OCI-LY7 (cell line): ENCODE measurements at regions not wholly inside any gene's neighbourhood (a gene's known extent, or its start where the extent isn't known, plus 50 kb on each side); places are given as distances from the start of the nearest gene placed in this dataset.

Source experiments
- BruUV-seq: library from RNA; stranded (reverse); fragments of 400-500 nt; replicated peaks from 2 replicates; lab custom pipeline; 2021; lab: Mats Ljungman, UMichigan
- CTCF ChIA-PET: fragments of 300-600 bp; sonication (Branson Sonifier 250); formaldehyde crosslinking; loops from one replicate; lab custom pipeline; 2022; ENCODE audit warnings: antibody characterized with exemption; ENCODE audit not compliant: unreplicated experiment; lab: Charles Lee
- POLR2A ChIA-PET: fragments of 300-600 bp; sonication (Branson Sonifier 250); formaldehyde crosslinking; loops from one replicate; lab custom pipeline; 2022; ENCODE audit warnings: antibody characterized with exemption; lab: Charles Lee
- DNase-seq: peaks from one replicate; pipeline ENCODE4 v3.0.0-alpha.2; 2015; ENCODE audit warnings: low spot score
- H2AFZ ChIP-seq: fragments of 200-600 bp; sonication (generic), shearing (Covaris generic); 2 replicates; pipeline ENCODE4 v1.6.1; 2014; ENCODE audit warnings: mild to moderate bottlenecking, antibody characterized with exemption, low read length, moderate library complexity
- H3K27ac ChIP-seq: fragments of 200-600 bp; sonication (generic); 2 replicates; pipeline ENCODE4 v1.5.1; 2014; ENCODE audit warnings: mixed run types, low read depth, mild to moderate bottlenecking, moderate library complexity, low read length, inconsistent platforms; ENCODE audit not compliant: poor library complexity, severe bottlenecking
- H3K36me3 ChIP-seq: fragments of 200-600 bp; sonication (generic); 2 replicates; pipeline ENCODE4 v1.6.1; 2014; ENCODE audit warnings: mild to moderate bottlenecking, antibody characterized with exemption, low read length, moderate library complexity, mixed read lengths; ENCODE audit not compliant: insufficient read depth
- H3K4me1 ChIP-seq: fragments of 200-600 bp; sonication (generic); 2 replicates; pipeline ENCODE4 v1.5.1; 2014; ENCODE audit warnings: mild to moderate bottlenecking, low read length; ENCODE audit not compliant: insufficient read depth, poor library complexity, severe bottlenecking
- H3K4me2 ChIP-seq: fragments of 200-600 bp; sonication (generic); 2 replicates; pipeline ENCODE4 v1.6.1; 2014; ENCODE audit warnings: mild to moderate bottlenecking, low read length
- H3K4me3 ChIP-seq: fragments of 200-600 bp; sonication (generic); 2 replicates; pipeline ENCODE4 v1.5.1; 2014; ENCODE audit warnings: mild to moderate bottlenecking, low read depth, low read length; ENCODE audit not compliant: poor library complexity, severe bottlenecking
- H3K79me2 ChIP-seq: fragments of 200-600 bp; sonication (generic); 2 replicates; pipeline ENCODE4 v1.6.1; 2016; ENCODE audit warnings: low read depth, mild to moderate bottlenecking, low read length, moderate library complexity, mixed read lengths; ENCODE audit not compliant: insufficient read depth
- H3K9me2 ChIP-seq: fragments of 200-600 bp; sonication (generic); 2 replicates; pipeline ENCODE4 v1.6.1; 2016; ENCODE audit warnings: mild to moderate bottlenecking, low read length, mixed read lengths; ENCODE audit not compliant: insufficient read depth
- H3K9me3 ChIP-seq: fragments of 200-600 bp; sonication (generic); 2 replicates; pipeline ENCODE4 v1.6.1; 2014; ENCODE audit warnings: mild to moderate bottlenecking, mixed run types, low read length, mixed read lengths
- H4K20me1 ChIP-seq: fragments of 200-600 bp; sonication (generic); 2 replicates; pipeline ENCODE4 v1.6.1; 2014; ENCODE audit warnings: mild to moderate bottlenecking, antibody characterized with exemption, low read length, moderate library complexity, mixed read lengths; ENCODE audit not compliant: insufficient read depth
- EZH2phosphoT487 ChIP-seq: fragments of 200-600 bp; sonication (generic); IDR thresholded peaks from 2 replicates; pipeline ENCODE4 v1.6.1; 2018; ENCODE audit warnings: low read depth, borderline replicate concordance, mild to moderate bottlenecking, mixed run types, antibody characterized with exemption, low read length, moderate library complexity, mixed read lengths
- intact Hi-C: fragments of 100-400 bp; cut with micrococcal nuclease; formaldehyde crosslinking; loops from one replicate; pipeline ENCODE4 v1.10.0; 2022; ENCODE audit not compliant: unreplicated experiment
- TF ChIP-seq, protein P1 (sequence below): fragments of 200-600 bp; sonication (generic); conservative IDR thresholded peaks from 2 replicates; pipeline ENCODE4 v1.5.1; 2014; ENCODE audit warnings: mild to moderate bottlenecking, antibody characterized with exemption, low read length, moderate library complexity, mixed read lengths

DNA sequence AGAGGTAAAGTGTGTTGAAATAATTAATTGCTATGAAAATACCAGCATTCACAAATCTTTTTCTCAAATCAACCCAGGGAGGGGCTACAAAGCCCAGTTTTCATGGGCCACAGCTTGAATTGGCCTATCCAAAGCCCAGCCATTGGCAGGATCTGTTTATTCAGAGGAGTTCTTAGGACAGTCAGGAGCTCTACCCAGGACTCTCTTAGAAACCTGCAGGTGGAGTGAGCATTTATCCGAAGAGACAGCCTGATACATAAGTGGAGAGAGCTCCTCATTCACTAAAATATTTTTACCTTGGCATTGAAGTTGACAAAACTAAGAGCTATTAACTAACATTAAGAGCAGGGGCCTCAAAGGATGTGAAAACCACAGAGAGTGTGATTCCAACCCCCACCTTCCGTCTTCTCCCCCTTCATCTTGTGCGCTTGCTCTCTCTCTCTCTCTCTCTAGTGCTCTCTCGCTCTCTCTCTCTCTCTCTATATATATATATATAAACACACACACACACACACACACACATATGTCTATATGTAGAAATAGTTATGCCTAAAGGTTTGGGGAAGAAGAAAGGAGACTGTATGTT, 315.5 kb downstream of the SNAPC1 start:
- DNase-seq: peak; percentile 70
- H3K9me3 ChIP-seq: no peaks in the 10 kb centered on the region
- peak overlapping the region; percentile 70 for H2AFZ ChIP-seq
- peaks cover 67% of the 10 kb centered on the region for H3K4me1 ChIP-seq
- peak overlapping the region; percentile 71 for H3K4me2 ChIP-seq
- H3K36me3 ChIP-seq: no peaks in the 10 kb centered on the region
- intact Hi-C loops: no loop called here
- BruUV-seq: no TSS peak
- TF ChIP-seq, protein P1, sequence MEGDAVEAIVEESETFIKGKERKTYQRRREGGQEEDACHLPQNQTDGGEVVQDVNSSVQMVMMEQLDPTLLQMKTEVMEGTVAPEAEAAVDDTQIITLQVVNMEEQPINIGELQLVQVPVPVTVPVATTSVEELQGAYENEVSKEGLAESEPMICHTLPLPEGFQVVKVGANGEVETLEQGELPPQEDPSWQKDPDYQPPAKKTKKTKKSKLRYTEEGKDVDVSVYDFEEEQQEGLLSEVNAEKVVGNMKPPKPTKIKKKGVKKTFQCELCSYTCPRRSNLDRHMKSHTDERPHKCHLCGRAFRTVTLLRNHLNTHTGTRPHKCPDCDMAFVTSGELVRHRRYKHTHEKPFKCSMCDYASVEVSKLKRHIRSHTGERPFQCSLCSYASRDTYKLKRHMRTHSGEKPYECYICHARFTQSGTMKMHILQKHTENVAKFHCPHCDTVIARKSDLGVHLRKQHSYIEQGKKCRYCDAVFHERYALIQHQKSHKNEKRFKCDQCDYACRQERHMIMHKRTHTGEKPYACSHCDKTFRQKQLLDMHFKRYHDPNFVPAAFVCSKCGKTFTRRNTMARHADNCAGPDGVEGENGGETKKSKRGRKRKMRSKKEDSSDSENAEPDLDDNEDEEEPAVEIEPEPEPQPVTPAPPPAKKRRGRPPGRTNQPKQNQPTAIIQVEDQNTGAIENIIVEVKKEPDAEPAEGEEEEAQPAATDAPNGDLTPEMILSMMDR: no peak
- no peak for TF ChIP-seq EZH2phosphoT487
- H3K79me2 ChIP-seq: no peaks in the 10 kb centered on the region
- H4K20me1 ChIP-seq: no peaks in the 10 kb centered on the region
- H3K9me2 ChIP-seq: no peaks in the 10 kb centered on the region
- peak overlapping the region; percentile 20 for H3K4me3 ChIP-seq
- peak overlapping the region; percentile 88 for H3K27ac ChIP-seq
- ChIA-PET POLR2A (interaction anchor here (0.6 to 4.7 kb wide), 19 partner anchors 8 to 601 kb away, joined by 3 to 28 read pairs (median 4); no protein-coding TSS in a partner anchor), CTCF (interaction anchor here (0.6 to 1.4 kb wide), 7 partner anchors 9 to 240 kb away, joined by 3 to 6 read pairs (median 3); no protein-coding TSS in a partner anchor)

DNA sequence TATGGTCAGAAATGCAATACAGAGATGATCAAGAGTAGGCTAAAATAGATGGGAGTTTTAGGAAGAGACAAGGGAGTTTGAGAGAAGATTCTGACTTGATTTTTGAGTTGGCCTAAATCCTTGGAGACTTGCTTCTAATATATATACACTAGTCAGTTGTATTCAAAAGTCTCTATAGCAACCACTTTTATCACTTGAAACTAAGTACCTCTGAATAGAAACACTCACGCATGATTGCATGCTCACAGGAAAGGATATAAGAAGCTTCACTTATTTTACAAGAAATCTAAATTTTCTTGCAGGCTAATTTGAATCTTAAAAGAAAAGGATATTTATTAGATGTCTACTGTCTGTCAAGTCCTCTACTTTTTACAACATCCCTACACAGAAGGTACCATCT, 316.8 kb downstream of the SNAPC1 start:
- ChIA-PET CTCF (no interaction called here), POLR2A (interaction anchor here (0.9 to 4.7 kb wide), 11 partner anchors 8 to 602 kb away, joined by 3 to 29 read pairs (median 6); no protein-coding TSS in a partner anchor)
- H3K4me3 ChIP-seq: peak overlapping the region; percentile 53
- H3K79me2 ChIP-seq: no peaks in the 10 kb centered on the region
- H4K20me1 ChIP-seq: no peaks in the 10 kb centered on the region
- peak overlapping the region; percentile 70; the same call in 1 of the 2 replicates for H2AFZ ChIP-seq
- peak overlapping the region; percentile 88 for H3K27ac ChIP-seq
- peak overlapping the region; percentile 71 for H3K4me2 ChIP-seq
- H3K9me2 ChIP-seq: no peaks in the 10 kb centered on the region
- H3K9me3 ChIP-seq: no peaks in the 10 kb centered on the region
- peak; percentile 77 for DNase-seq
- intact Hi-C loops: no loop called here
- H3K4me1 ChIP-seq: peaks cover 69% of the 10 kb centered on the region
- TF ChIP-seq, protein P1: no peak
- TF ChIP-seq EZH2phosphoT487: no peak
- H3K36me3 ChIP-seq: no peaks in the 10 kb centered on the region
- BruUV-seq: no TSS peak
